B cell (primary cell): ENCODE measurements at regions not wholly inside any gene's neighbourhood (a gene's known extent, or its start where the extent isn't known, plus 50 kb on each side); places are given as distances from the start of the nearest gene placed in this dataset.

Source experiments
- ATAC-seq: fragments of 200-7000 bp; cut with Tn5 transposase; one replicate; pipeline ENCODE4 v1.10.0; 2021; ENCODE audit warnings: low read depth, mild to moderate bottlenecking, moderate number of reproducible peaks, moderate library complexity
- CTCF ChIA-PET: fragments of 350-600 bp; sonication (Branson Sonifier 250); formaldehyde crosslinking; loops from one replicate; lab custom pipeline; 2021; ENCODE audit warnings: antibody characterized with exemption, inconsistent platforms; lab: Charles Lee
- POLR2A ChIA-PET: fragments of 350-600 bp; sonication (Branson Sonifier 250); formaldehyde crosslinking; loops from one replicate; lab custom pipeline; 2021; ENCODE audit warnings: antibody characterized with exemption; lab: Charles Lee
- DNase-seq: peaks from one replicate; pipeline ENCODE4 v3.0.0; 2013
- H2AFZ ChIP-seq: 2 replicates; pipeline ENCODE4 v1.6.1; 2012; ENCODE audit warnings: mild to moderate bottlenecking, low read depth, low read length; ENCODE audit not compliant: insufficient read depth, poor library complexity, severe bottlenecking
- H3K27ac ChIP-seq, 2 donors: 1 replicate in 1 of 2; 2 replicates in 1 of 2; pipeline ENCODE4 v1.5.1; 2012 to 2013; ENCODE audit warnings: low read length in 2 of 2, mild to moderate bottlenecking in 2 of 2, moderate library complexity in 1 of 2
- H3K27me3 ChIP-seq, 4 experiments: fragments of 200-600 bp in 1 of 4; sonication (generic) in 1 of 4; replicated peaks in 1 of 4; 1 replicate in 2 of 4; 2 replicates in 2 of 4; pipeline versions ENCODE4 v1.6.1 to v1.7.0; 2013 to 2016; ENCODE audit warnings: low read length in 3 of 4, mild to moderate bottlenecking in 2 of 4, mixed read lengths in 1 of 4, moderate library complexity in 1 of 4; ENCODE audit not compliant: insufficient read depth in 4 of 4, control insufficient read depth in 3 of 4; ENCODE audit errors: control extremely low read depth in 1 of 4
- H3K36me3 ChIP-seq, 2 experiments: replicated peaks in 1 of 2; 1 replicate in 1 of 2; 2 replicates in 1 of 2; pipeline versions ENCODE4 v1.6.1 to v1.7.1; 2013; ENCODE audit warnings: low read length in 1 of 2; ENCODE audit not compliant: insufficient read depth in 2 of 2, control insufficient read depth in 1 of 2; ENCODE audit errors: control extremely low read depth in 1 of 2, extremely low read depth in 1 of 2
- H3K4me1 ChIP-seq, 2 donors: fragments of 200-600 bp in 1 of 2; sonication (generic) in 1 of 2; 1 replicate in 1 of 2; 2 replicates in 1 of 2; pipeline versions ENCODE4 v1.5.1 to v1.6.1; 2013 to 2017; ENCODE audit warnings: low read length in 2 of 2; ENCODE audit not compliant: control insufficient read depth in 2 of 2, insufficient read depth in 2 of 2
- H3K4me2 ChIP-seq: replicated peaks from 2 replicates; pipeline ENCODE3; 2012; ENCODE audit warnings: mild to moderate bottlenecking, low read depth, low read length; ENCODE audit not compliant: poor library complexity, severe bottlenecking
- H3K4me3 ChIP-seq, 5 experiments: fragments of 200-600 bp in 1 of 5; sonication (generic) in 1 of 5; 1 replicate in 3 of 5; 2 replicates in 2 of 5; pipeline versions ENCODE4 v1.5.1 to v1.7.0; 2011 to 2016; ENCODE audit warnings: low read length in 4 of 5, mild to moderate bottlenecking in 4 of 5, low read depth in 2 of 5, control low read depth in 1 of 5, moderate library complexity in 1 of 5; ENCODE audit not compliant: insufficient read depth in 1 of 5; ENCODE audit errors: control extremely low read depth in 1 of 5, extremely low read depth in 1 of 5
- H3K79me2 ChIP-seq: fragments of 200-600 bp; sonication (generic); one replicate; pipeline ENCODE4 v1.6.0; 2016; ENCODE audit warnings: low read length; ENCODE audit not compliant: control insufficient read depth, insufficient read depth
- H3K9ac ChIP-seq: fragments of 200-600 bp; sonication (generic); 2 replicates; pipeline ENCODE4 v1.6.1; 2017; ENCODE audit warnings: mild to moderate bottlenecking, low read length, moderate library complexity
- H3K9me3 ChIP-seq, 3 donors: one replicate each; pipeline versions ENCODE4 v1.6.1 to v1.7.1; 2013; ENCODE audit warnings: low read length in 2 of 3; ENCODE audit not compliant: control insufficient read depth in 2 of 3, insufficient read depth in 1 of 3; ENCODE audit errors: control extremely low read depth in 1 of 3
- H4K20me1 ChIP-seq: 2 replicates; pipeline ENCODE4 v1.6.0; 2012; ENCODE audit warnings: mild to moderate bottlenecking, low read length; ENCODE audit not compliant: insufficient read depth, control insufficient read depth, poor library complexity, severe bottlenecking
- H3K27ac Mint-ChIP-seq: one replicate; pipeline ENCODE4 v1.8.0; 2021; ENCODE audit warnings: mixed read lengths
- H3K27me3 Mint-ChIP-seq: one replicate; pipeline ENCODE4 v1.8.0; 2021; ENCODE audit warnings: mixed read lengths
- H3K4me1 Mint-ChIP-seq: one replicate; pipeline ENCODE4 v1.8.0; 2021; ENCODE audit warnings: mixed read lengths
- H3K4me3 Mint-ChIP-seq: one replicate; pipeline ENCODE4 v1.8.0; 2021; ENCODE audit warnings: mixed read lengths
- H3K9me3 Mint-ChIP-seq: one replicate; pipeline ENCODE4 v1.8.0; 2022; ENCODE audit warnings: mixed read lengths; ENCODE audit not compliant: insufficient read depth
- CTCF ChIP-seq: fragments of 200-600 bp; IDR thresholded peaks from one replicate; pipeline ENCODE4 v1.8.0; 2022; ENCODE audit warnings: antibody characterized with exemption, mild to moderate bottlenecking
- EZH2 ChIP-seq: IDR thresholded peaks from 2 replicates; pipeline ENCODE4 v1.6.1; 2012; ENCODE audit warnings: borderline replicate concordance, low read depth, mild to moderate bottlenecking, moderate library complexity, low read length; ENCODE audit not compliant: insufficient read depth, poor library complexity, severe bottlenecking
- WGBS: methylation state at CpG from one replicate; pipeline ENCODE4 v1.1.5; 2013; ENCODE audit warnings: missing lambda C conversion rate; ENCODE audit not compliant: insufficient coverage; 5-methylcytosine and 5-hydroxymethylcytosine counted together
- intact Hi-C: fragments of 100-400 bp; cut with micrococcal nuclease; formaldehyde crosslinking; loops from one replicate; pipeline ENCODE4 v1.10.0; 2022

GRCh38 chr2:186979439-186980116 is 130.6 kb upstream of the ZSWIM2 start:
- 90% methylated on average over 10 of the region's 10 CpGs for WGBS
- no peak for DNase-seq
- Histone ChIP-seq H3K9me3 (peaks cover 0 to 3% (median 0%) of the 10 kb centered on the region in 3 donors), H3K9ac (no peak overlapping the region), H3K4me1 (no peaks in the 10 kb centered on the region), H3K4me2 (no peak overlapping the region), H2AFZ (no peak overlapping the region), H3K79me2 (no peaks in the 10 kb centered on the region), H3K36me3 (no peaks in the 10 kb centered on the region), H3K27me3 (no peaks in the 10 kb centered on the region), H3K27ac (no peak overlapping the region), H4K20me1 (no peaks in the 10 kb centered on the region), H3K4me3 (no peak overlapping the region)
- Mint-ChIP-seq H3K9me3 (no peaks in the 10 kb centered on the region), H3K27me3 (no peaks in the 10 kb centered on the region), H3K27ac (no peak overlapping the region), H3K4me3 (no peak overlapping the region), H3K4me1 (no peaks in the 10 kb centered on the region)
- intact Hi-C loops: no loop called here
- ChIA-PET POLR2A (no interaction called here), CTCF (no interaction called here)
- ATAC-seq: no peak
- TF ChIP-seq CTCF (no peak), EZH2 (no peak)

GRCh38 chr2:186977433-186978045 is 128.6 kb upstream of the ZSWIM2 start:
- Mint-ChIP-seq H3K9me3 (no peaks in the 10 kb centered on the region), H3K27me3 (no peaks in the 10 kb centered on the region), H3K27ac (no peak overlapping the region), H3K4me3 (no peak overlapping the region), H3K4me1 (no peaks in the 10 kb centered on the region)
- Histone ChIP-seq H3K9ac (no peak overlapping the region), H3K79me2 (no peaks in the 10 kb centered on the region), H3K4me2 (no peak overlapping the region), H3K36me3 (no peaks in the 10 kb centered on the region), H3K4me1 (no peaks in the 10 kb centered on the region), H3K9me3 (no peaks in the 10 kb centered on the region), H3K27me3 (no peaks in the 10 kb centered on the region), H4K20me1 (no peaks in the 10 kb centered on the region), H2AFZ (no peak overlapping the region), H3K4me3 (no peak overlapping the region), H3K27ac (no peak overlapping the region)
- DNase-seq (no peak), ATAC-seq (no peak)
- TF ChIP-seq CTCF (no peak), EZH2 (no peak)
- ChIA-PET POLR2A (no interaction called here), CTCF (no interaction called here)
- intact Hi-C loops: no loop called here
- WGBS: 72% methylated on average over 2 of the region's 3 CpGs
